ENCODE measurements at regions not wholly inside any gene's neighbourhood (a gene's known extent, or its start where the extent isn't known, plus 50 kb on each side); places are given as distances from the start of the nearest gene placed in this dataset.
A peak's percentile ranks its signal among the peaks of the same experiment; 100 is the strongest.

- Mint-ChIP-seq H3K27ac (no peak overlapping the region), H3K27me3 (ENCODE audit: low read depth, poor library complexity) (no peaks in the 10 kb centered on the region), H3K4me1 (peaks cover 11% of the 10 kb centered on the region), H3K4me3 (no peak overlapping the region), H3K36me3 (ENCODE audit: low read depth) (no peaks in the 10 kb centered on the region), H3K9me3 (peaks cover 7% of the 10 kb centered on the region)
- no peak for TF ChIP-seq CTCF (IDR thresholded peaks at IDR 0.05)
- no peak for DNase-seq
These were observed 208.9 kb downstream of the SPP2 start for GRCh38 chr2:234259440-234259839.

GRCh38 chr2:234258562-234259141, 208.2 kb downstream of the SPP2 start:
- no peak for DNase-seq
- Mint-ChIP-seq H3K27ac (no peak overlapping the region), H3K9me3 (peaks cover 7% of the 10 kb centered on the region), H3K36me3 (ENCODE audit: low read depth) (no peaks in the 10 kb centered on the region), H3K4me3 (no peak overlapping the region), H3K4me1 (peaks cover 11% of the 10 kb centered on the region), H3K27me3 (ENCODE audit: low read depth, poor library complexity) (no peaks in the 10 kb centered on the region)
- no peak for TF ChIP-seq CTCF (IDR thresholded peaks at IDR 0.05)

- H3K9me3 Mint-ChIP-seq: peaks cover 4% of the 10 kb centered on the region
- H3K4me3 Mint-ChIP-seq: no peak overlapping the region
- peak; percentile 38 for TF ChIP-seq CTCF (IDR thresholded peaks at IDR 0.05)
- no peaks in the 10 kb centered on the region for H3K36me3 Mint-ChIP-seq (ENCODE audit: low read depth)
- H3K27ac Mint-ChIP-seq: peak overlapping the region; percentile 80
- H3K4me1 Mint-ChIP-seq: peaks cover 11% of the 10 kb centered on the region
- no peaks in the 10 kb centered on the region for H3K27me3 Mint-ChIP-seq (ENCODE audit: low read depth, poor library complexity)
- DNase-seq: peak; percentile 24
These were observed 207.5 kb downstream of the SPP2 start for GRCh38 chr2:234257859-234258561.

- no peaks in the 10 kb centered on the region for H3K9me3 Mint-ChIP-seq
- no peak for TF ChIP-seq CTCF (IDR thresholded peaks at IDR 0.05)
- no peak overlapping the region for H3K27ac Mint-ChIP-seq
- no peaks in the 10 kb centered on the region for H3K36me3 Mint-ChIP-seq (ENCODE audit: low read depth)
- no peak for DNase-seq
- H3K4me1 Mint-ChIP-seq: peaks cover 22% of the 10 kb centered on the region
- no peak overlapping the region for H3K4me3 Mint-ChIP-seq
- H3K27me3 Mint-ChIP-seq (ENCODE audit: low read depth, poor library complexity): peaks cover 3% of the 10 kb centered on the region
These were observed 206.0 kb downstream of the SPP2 start for GRCh38 chr2:234256516-234256915.

- Mint-ChIP-seq H3K36me3 (ENCODE audit: low read depth) (no peaks in the 10 kb centered on the region), H3K4me3 (no peak overlapping the region), H3K4me1 (peaks cover 30% of the 10 kb centered on the region), H3K9me3 (no peaks in the 10 kb centered on the region), H3K27me3 (ENCODE audit: low read depth, poor library complexity) (peaks cover 6% of the 10 kb centered on the region), H3K27ac (no peak overlapping the region)
- no peak for DNase-seq
- TF ChIP-seq CTCF (IDR thresholded peaks at IDR 0.05): no peak
These were observed 204.4 kb downstream of the SPP2 start for GRCh38 chr2:234254783-234255521.

Measured in nephron progenitor cell (in vitro differentiated cells).